ENCODE measurements at regions not wholly inside any gene's neighbourhood (a gene's known extent, or its start where the extent isn't known, plus 50 kb on each side); places are given as distances from the start of the nearest gene placed in this dataset.

- DNase-seq (ENCODE audit: low read depth in 1 of 2, low spot score in 1 of 2): no peak
Observed at GRCh38 chr21:16708101-16708835, 804.6 kb upstream of the CXADR start.

- no peak for DNase-seq (ENCODE audit: low read depth in 1 of 2, low spot score in 1 of 2)
Observed at GRCh38 chr21:16709866-16710550, 802.8 kb upstream of the CXADR start.

- DNase-seq (ENCODE audit: low read depth in 1 of 2, low spot score in 1 of 2): no peak
Observed at GRCh38 chr21:16711757-16712156, 801.1 kb upstream of the CXADR start.

GRCh38 chr21:16713331-16714117, 799.3 kb upstream of the CXADR start:
- no peak for DNase-seq (ENCODE audit: low read depth in 1 of 2, low spot score in 1 of 2)

- no peak for DNase-seq (ENCODE audit: low read depth in 1 of 2, low spot score in 1 of 2)
Observed at GRCh38 chr21:16740511-16740910, 772.3 kb upstream of the CXADR start.

GRCh38 chr21:16741141-16741665, 771.6 kb upstream of the CXADR start:
- no peak for DNase-seq (ENCODE audit: low read depth in 1 of 2, low spot score in 1 of 2)

- no peak for DNase-seq (ENCODE audit: low read depth in 1 of 2, low spot score in 1 of 2)
Observed at GRCh38 chr21:16742131-16742641, 770.7 kb upstream of the CXADR start.

GRCh38 chr21:16742741-16743140, 770.1 kb upstream of the CXADR start:
- no peak for DNase-seq (ENCODE audit: low read depth in 1 of 2, low spot score in 1 of 2)

- DNase-seq (ENCODE audit: low read depth in 1 of 2, low spot score in 1 of 2): no peak
Observed at GRCh38 chr21:16743317-16743716, 769.5 kb upstream of the CXADR start.

- DNase-seq (ENCODE audit: low read depth in 1 of 2, low spot score in 1 of 2): no peak
Observed at GRCh38 chr21:16750926-16751325, 761.9 kb upstream of the CXADR start.

GRCh38 chr21:16751695-16752474, 761.0 kb upstream of the CXADR start:
- no peak for DNase-seq (ENCODE audit: low read depth in 1 of 2, low spot score in 1 of 2)

- DNase-seq (ENCODE audit: low read depth in 1 of 2, low spot score in 1 of 2): no peak
Observed at GRCh38 chr21:16752475-16752857, 760.4 kb upstream of the CXADR start.

GRCh38 chr21:16755061-16755460, 757.8 kb upstream of the CXADR start:
- no peak for DNase-seq (ENCODE audit: low read depth in 1 of 2, low spot score in 1 of 2)

- DNase-seq (ENCODE audit: low read depth in 1 of 2, low spot score in 1 of 2): no peak
Observed at GRCh38 chr21:16767201-16767600, 745.6 kb upstream of the CXADR start.

GRCh38 chr21:16768096-16768495, 744.7 kb upstream of the CXADR start:
- DNase-seq (ENCODE audit: low read depth in 1 of 2, low spot score in 1 of 2): no peak

GRCh38 chr21:16770266-16770665, 742.6 kb upstream of the CXADR start:
- no peak for DNase-seq (ENCODE audit: low read depth in 1 of 2, low spot score in 1 of 2)

GRCh38 chr21:16773206-16773605, 739.6 kb upstream of the CXADR start:
- no peak for DNase-seq (ENCODE audit: low read depth in 1 of 2, low spot score in 1 of 2)

- no peak for DNase-seq (ENCODE audit: low read depth in 1 of 2, low spot score in 1 of 2)
Observed at GRCh38 chr21:16775076-16775475, 737.8 kb upstream of the CXADR start.

- DNase-seq (ENCODE audit: low read depth in 1 of 2, low spot score in 1 of 2): no peak
Observed at GRCh38 chr21:16777041-16777720, 735.7 kb upstream of the CXADR start.

- DNase-seq (ENCODE audit: low read depth in 1 of 2, low spot score in 1 of 2): no peak
Observed at GRCh38 chr21:16788584-16788983, 724.3 kb upstream of the CXADR start.
